ENCODE measurements at regions not wholly inside any gene's neighbourhood (a gene's known extent, or its start where the extent isn't known, plus 50 kb on each side); places are given as distances from the start of the nearest gene placed in this dataset.

DNA sequence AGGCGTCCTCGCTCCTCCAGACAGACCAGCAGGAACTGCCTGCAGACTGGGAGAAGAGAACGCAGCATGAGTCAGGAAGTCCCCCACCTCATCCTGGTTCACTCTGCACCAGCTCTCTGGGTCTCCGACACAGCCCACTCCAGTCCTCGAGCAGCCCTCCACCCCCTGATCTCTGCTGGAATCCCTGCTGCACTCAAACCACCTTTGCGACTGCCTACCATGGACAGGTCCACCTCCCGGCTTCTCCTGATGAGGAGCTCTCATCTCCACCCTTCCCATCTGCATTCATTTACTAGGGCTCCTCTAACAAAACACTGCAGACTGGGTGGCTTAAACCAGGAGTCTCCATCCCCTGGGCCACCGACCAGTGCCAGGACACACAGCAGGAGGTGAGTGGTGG, 202.3 kb upstream of the IGF1R start:
- Histone ChIP-seq H3K79me2 (ENCODE audit: insufficient read depth, low read length) (no peaks in the 10 kb centered on the region), H3F3A (ENCODE audit: insufficient read depth, low read length) (no peaks in the 10 kb centered on the region), H2AFZ (ENCODE audit: low read length) (no peak overlapping the region), H3K4me1 (ENCODE audit: insufficient read depth, low read length, severe bottlenecking) (no peaks in the 10 kb centered on the region), H3K9ac (ENCODE audit: low read length) (no peak overlapping the region), H3K4me2 (ENCODE audit: low read length) (no peak overlapping the region), H4K20me1 (ENCODE audit: insufficient read depth, low read length) (no peaks in the 10 kb centered on the region), H3K27ac (ENCODE audit: low read depth, low read length, poor library complexity, severe bottlenecking) (no peak overlapping the region), H3K9me2 (ENCODE audit: low read depth, low read length) (no peaks in the 10 kb centered on the region), H3K4me3 (ENCODE audit: low read depth, low read length, poor library complexity, severe bottlenecking) (no peak overlapping the region), H3K27me3 (ENCODE audit: insufficient read depth, low read length) (no peaks in the 10 kb centered on the region; the same call in 1 of the 2 replicates), H3K36me3 (ENCODE audit: insufficient read depth, low read length) (no peaks in the 10 kb centered on the region), H3K9me3 (ENCODE audit: low read length) (no peaks in the 10 kb centered on the region)
- TF ChIP-seq EZH2 (IDR thresholded peaks at IDR 0.05; ENCODE audit: borderline replicate concordance, low read length): no peak
- TF ChIP-seq, protein P1, sequence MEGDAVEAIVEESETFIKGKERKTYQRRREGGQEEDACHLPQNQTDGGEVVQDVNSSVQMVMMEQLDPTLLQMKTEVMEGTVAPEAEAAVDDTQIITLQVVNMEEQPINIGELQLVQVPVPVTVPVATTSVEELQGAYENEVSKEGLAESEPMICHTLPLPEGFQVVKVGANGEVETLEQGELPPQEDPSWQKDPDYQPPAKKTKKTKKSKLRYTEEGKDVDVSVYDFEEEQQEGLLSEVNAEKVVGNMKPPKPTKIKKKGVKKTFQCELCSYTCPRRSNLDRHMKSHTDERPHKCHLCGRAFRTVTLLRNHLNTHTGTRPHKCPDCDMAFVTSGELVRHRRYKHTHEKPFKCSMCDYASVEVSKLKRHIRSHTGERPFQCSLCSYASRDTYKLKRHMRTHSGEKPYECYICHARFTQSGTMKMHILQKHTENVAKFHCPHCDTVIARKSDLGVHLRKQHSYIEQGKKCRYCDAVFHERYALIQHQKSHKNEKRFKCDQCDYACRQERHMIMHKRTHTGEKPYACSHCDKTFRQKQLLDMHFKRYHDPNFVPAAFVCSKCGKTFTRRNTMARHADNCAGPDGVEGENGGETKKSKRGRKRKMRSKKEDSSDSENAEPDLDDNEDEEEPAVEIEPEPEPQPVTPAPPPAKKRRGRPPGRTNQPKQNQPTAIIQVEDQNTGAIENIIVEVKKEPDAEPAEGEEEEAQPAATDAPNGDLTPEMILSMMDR (IDR thresholded peaks at IDR 0.05; ENCODE audit: low read length): no peak

DNA sequence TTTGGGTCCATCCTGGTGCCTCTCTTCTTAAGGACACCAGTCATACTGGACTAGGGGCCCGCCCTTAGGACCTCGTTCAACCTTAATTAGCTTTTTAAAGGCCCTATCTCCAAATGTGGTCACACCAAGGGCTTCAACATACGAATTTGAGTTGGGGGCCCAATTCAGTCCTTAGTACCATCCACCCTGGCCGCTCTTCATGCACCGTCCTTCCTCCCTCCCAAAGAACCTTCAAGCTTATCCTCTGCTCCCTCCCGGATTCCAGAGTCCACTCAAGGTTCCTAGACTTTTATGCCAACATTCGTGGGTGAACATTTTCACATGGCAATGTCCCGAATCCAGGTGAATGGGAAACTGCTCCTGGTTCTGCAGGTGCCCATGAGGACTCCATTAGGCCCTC, 201.3 kb upstream of the IGF1R start:
- H3K79me2 ChIP-seq (ENCODE audit: insufficient read depth, low read length): no peaks in the 10 kb centered on the region
- H3K9me3 ChIP-seq (ENCODE audit: low read length): no peaks in the 10 kb centered on the region
- H4K20me1 ChIP-seq (ENCODE audit: insufficient read depth, low read length): no peaks in the 10 kb centered on the region
- H3K36me3 ChIP-seq (ENCODE audit: insufficient read depth, low read length): no peaks in the 10 kb centered on the region
- no peaks in the 10 kb centered on the region for H3F3A ChIP-seq (ENCODE audit: insufficient read depth, low read length)
- no peak overlapping the region for H3K4me2 ChIP-seq (ENCODE audit: low read length)
- H3K9ac ChIP-seq (ENCODE audit: low read length): no peak overlapping the region
- TF ChIP-seq EZH2 (IDR thresholded peaks at IDR 0.05; ENCODE audit: borderline replicate concordance, low read length): no peak
- TF ChIP-seq, protein P1 (IDR thresholded peaks at IDR 0.05; ENCODE audit: low read length): no peak
- no peak overlapping the region for H3K4me3 ChIP-seq (ENCODE audit: low read depth, low read length, poor library complexity, severe bottlenecking)
- H2AFZ ChIP-seq (ENCODE audit: low read length): no peak overlapping the region
- no peaks in the 10 kb centered on the region for H3K4me1 ChIP-seq (ENCODE audit: insufficient read depth, low read length, severe bottlenecking)
- no peaks in the 10 kb centered on the region; the same call in 1 of the 2 replicates for H3K27me3 ChIP-seq (ENCODE audit: insufficient read depth, low read length)
- H3K9me2 ChIP-seq (ENCODE audit: low read depth, low read length): no peaks in the 10 kb centered on the region
- no peak overlapping the region for H3K27ac ChIP-seq (ENCODE audit: low read depth, low read length, poor library complexity, severe bottlenecking)

DNA sequence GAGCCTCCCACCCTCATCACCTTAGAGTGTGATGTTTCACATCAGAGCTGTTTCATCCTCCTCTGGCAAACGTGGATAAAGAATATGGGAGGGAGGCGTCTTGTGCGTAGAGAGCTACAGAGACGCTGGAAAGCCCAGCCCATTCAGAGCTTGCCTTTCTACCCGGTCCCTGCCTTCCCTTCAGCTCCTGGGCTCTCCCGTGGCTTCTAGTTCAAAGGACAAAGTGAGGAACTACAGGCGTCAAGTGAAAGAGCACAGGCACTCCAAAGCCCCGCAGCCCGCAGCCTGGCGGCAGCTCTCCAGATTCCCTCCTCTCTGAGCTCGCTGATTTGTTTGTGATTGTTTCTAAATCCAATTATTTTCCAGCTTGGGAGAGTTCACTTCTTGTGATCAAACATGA, 197.1 kb upstream of the IGF1R start:
- no peaks in the 10 kb centered on the region for H3K36me3 ChIP-seq (ENCODE audit: insufficient read depth, low read length)
- H3K9ac ChIP-seq (ENCODE audit: low read length): no peak overlapping the region
- H3K27me3 ChIP-seq (ENCODE audit: insufficient read depth, low read length): no peaks in the 10 kb centered on the region; the same call in 1 of the 2 replicates
- H2AFZ ChIP-seq (ENCODE audit: low read length): no peak overlapping the region
- H4K20me1 ChIP-seq (ENCODE audit: insufficient read depth, low read length): no peaks in the 10 kb centered on the region
- no peak overlapping the region for H3K27ac ChIP-seq (ENCODE audit: low read depth, low read length, poor library complexity, severe bottlenecking)
- no peaks in the 10 kb centered on the region for H3K4me1 ChIP-seq (ENCODE audit: insufficient read depth, low read length, severe bottlenecking)
- no peak overlapping the region for H3K4me2 ChIP-seq (ENCODE audit: low read length)
- no peaks in the 10 kb centered on the region for H3K79me2 ChIP-seq (ENCODE audit: insufficient read depth, low read length)
- no peaks in the 10 kb centered on the region for H3F3A ChIP-seq (ENCODE audit: insufficient read depth, low read length)
- no peak for TF ChIP-seq EZH2 (IDR thresholded peaks at IDR 0.05; ENCODE audit: borderline replicate concordance, low read length)
- TF ChIP-seq, protein P1 (IDR thresholded peaks at IDR 0.05; ENCODE audit: low read length): no peak
- H3K9me2 ChIP-seq (ENCODE audit: low read depth, low read length): no peaks in the 10 kb centered on the region
- no peaks in the 10 kb centered on the region for H3K9me3 ChIP-seq (ENCODE audit: low read length)
- no peak overlapping the region for H3K4me3 ChIP-seq (ENCODE audit: low read depth, low read length, poor library complexity, severe bottlenecking)
